GM19324 (cell line): ENCODE measurements at regions not wholly inside any gene's neighbourhood (a gene's known extent, or its start where the extent isn't known, plus 50 kb on each side); places are given as distances from the start of the nearest gene placed in this dataset.

Experiments used
- ATAC-seq: cut with Tn5 transposase; IDR thresholded peaks from one replicate; pipeline ENCODE4 v1.9.1; 2021; ENCODE audit warnings: mild to moderate bottlenecking, moderate library complexity; ENCODE audit not compliant: unreplicated experiment, low FRiP score

GRCh38 chr10:21330628-21331020 is 194.9 kb downstream of the SKIDA1 start:
- ATAC-seq = no peak

DNA sequence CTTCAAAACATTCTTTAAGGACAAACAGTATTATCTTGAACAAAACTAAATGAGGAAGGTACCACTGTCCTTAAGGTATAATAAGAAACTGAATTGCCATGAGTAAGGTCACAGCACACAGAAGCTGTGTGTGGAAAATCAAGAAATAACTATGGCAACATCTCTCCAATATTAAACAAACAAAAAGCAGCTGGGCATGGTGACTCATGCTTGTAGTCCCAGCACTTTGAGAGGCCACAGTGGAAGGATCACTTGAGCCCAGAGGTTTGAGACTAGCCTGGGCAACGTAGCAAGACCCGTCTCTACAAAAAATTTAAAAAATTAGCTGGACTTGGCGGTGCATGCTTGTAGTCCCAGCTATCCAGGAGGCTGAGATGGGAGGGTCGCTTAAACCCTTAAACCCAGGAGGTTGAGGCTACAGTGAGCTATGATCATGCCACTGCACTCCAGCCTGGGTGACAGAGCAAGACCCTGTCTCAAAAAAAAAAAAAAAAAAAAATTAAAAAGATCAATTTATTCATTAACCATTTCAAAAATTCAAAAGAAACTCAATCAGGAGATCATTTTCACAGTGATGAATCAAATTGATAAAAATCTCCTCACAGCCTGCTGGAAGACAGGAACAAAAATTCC is 195.4 kb downstream of the SKIDA1 start:
- no peak for ATAC-seq

- ATAC-seq = no peak
Measured at GRCh38 chr10:21327289-21327993, 198.0 kb downstream of the SKIDA1 start.

- ATAC-seq = no peak
Measured at GRCh38 chr10:21326594-21327288, 198.7 kb downstream of the SKIDA1 start.

GRCh38 chr10:21318540-21319167 is 206.8 kb downstream of the SKIDA1 start:
- no peak for ATAC-seq

- ATAC-seq = no peak
Measured at GRCh38 chr10:21317902-21318301, 207.6 kb downstream of the SKIDA1 start.

DNA sequence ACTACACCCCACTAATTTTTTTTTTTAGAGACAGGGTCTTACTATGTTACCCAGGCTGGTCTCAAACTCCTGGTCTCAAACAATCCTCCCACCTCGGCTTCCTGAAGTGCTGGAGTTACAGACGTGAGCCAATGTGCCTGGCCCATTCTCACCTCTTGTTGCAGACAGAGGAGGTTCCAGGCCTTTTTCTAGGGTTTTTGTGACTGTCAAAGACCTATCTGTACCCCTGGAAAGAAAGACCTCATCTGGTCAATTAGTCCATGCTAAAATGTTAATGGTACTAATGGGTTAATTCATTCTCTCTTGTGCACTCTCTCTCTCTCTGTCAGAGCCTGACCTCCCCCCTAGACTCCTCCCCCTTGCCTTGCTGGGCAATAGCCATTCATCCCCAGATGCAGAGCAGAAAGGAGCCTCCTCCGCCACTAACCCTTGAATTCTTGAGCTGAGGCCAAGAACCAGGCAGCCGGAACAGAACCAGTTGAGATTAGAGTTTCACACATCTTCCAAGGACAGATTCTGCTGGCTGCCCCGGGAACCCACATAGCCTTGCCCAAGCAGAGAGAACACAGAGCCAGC is 209.7 kb downstream of the SKIDA1 start:
- ATAC-seq = no peak

DNA sequence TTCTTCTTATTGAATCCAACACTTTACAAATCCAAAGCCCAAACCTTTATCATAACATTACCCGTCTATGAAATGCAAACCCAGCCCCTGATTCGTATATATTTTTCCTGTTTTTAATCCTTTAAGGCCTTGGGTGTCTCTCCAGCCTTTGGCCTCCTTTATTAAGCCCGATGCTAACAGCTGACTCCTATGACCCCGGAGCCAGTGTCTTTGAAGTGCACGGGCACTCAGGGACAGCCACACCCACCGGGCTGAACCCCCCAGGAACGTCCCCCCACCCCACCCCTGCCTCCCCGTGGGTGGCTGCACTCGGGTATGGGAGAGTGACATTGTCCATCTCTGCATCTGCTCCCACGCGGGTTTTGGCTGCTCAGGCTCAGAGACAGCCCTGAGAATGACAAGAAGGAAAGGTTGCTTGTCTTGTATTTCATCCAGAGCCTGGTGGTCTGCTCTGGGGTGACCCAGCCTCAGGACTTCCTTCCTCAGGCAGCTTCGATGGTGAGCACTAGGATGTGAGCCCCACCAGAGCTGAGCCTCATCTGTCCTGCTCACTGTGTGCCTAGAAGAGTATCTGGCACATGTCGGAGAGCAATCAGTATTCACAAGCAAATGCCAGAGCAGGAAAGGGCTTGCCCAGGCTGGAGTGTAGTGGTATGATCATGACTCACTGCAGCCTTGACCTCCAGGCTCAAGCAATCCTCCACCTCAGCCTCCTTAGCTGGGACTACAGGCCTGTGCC is 210.4 kb downstream of the SKIDA1 start:
- ATAC-seq = no peak

GRCh38 chr10:21314111-21314626 is 211.3 kb downstream of the SKIDA1 start:
- ATAC-seq = no peak

GRCh38 chr10:21313691-21314090 is 211.8 kb downstream of the SKIDA1 start:
- no peak for ATAC-seq

- no peak for ATAC-seq
Measured at GRCh38 chr10:21311426-21311825, 214.1 kb downstream of the SKIDA1 start.

- ATAC-seq = no peak
Measured at GRCh38 chr10:21309427-21309826, 216.1 kb downstream of the SKIDA1 start.

DNA sequence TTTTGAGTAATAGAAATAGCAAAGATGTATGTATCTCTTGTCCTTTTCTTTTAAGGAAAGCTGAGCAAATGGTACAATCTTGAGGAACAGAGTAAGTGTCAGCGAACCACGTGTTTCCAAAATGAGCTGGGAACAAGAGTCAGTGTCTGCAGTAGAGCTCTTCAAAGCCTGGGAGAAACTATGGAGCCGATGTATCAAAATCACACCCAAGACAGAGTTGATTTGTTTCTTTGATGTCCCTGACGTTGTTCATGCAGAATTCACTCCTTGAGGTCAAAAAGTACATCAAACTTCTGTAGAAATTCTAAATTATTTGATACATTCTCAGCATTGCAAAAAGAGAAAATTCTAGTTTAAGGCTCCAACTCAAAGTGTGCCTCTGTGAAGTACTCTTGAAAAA is 216.5 kb downstream of the SKIDA1 start:
- no peak for ATAC-seq

GRCh38 chr10:21308018-21308417 is 217.5 kb downstream of the SKIDA1 start:
- ATAC-seq = no peak

GRCh38 chr10:21304608-21305007 is 220.9 kb downstream of the SKIDA1 start:
- ATAC-seq = no peak

DNA sequence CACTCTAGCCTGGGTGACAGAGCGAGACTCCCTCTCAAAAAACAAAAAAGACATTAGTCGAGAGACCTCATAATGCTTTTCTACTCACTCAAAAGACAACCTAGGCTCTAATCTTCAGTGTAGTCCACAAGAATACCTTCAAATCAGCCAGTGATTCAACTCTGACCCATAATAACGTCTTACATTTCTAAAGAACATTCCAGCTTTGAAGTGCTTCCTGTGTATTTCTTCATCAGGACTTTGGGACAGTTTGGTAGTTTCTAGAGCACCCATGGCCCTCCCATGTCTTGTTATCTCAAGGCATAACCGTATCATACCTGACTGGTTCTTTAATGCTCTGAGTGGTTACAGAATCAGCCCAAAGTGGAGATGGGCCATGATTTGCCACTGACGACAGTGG is 221.3 kb downstream of the SKIDA1 start:
- no peak for ATAC-seq

DNA sequence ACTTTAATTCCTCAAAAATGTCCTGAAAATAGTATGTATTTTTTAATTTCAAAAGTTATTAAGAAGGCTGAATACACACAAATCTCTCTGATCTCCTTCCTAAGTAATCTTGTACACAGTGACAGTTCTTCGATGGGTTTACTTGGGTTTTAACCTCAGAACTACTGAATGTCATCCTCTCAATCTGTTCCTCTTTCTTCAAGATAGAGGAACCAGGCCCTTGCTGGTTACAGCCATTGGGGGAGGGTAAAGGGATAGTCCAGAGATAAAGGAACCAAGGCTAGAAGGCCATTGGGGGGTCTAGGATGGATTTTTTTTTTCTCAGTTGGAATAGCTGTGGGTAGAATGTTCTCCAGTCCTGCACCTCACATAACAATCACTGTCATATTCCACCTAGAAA is 224.9 kb downstream of the SKIDA1 start:
- ATAC-seq = no peak

- no peak for ATAC-seq
Measured at GRCh38 chr10:21299330-21299729, 226.2 kb downstream of the SKIDA1 start.

GRCh38 chr10:21298701-21299100 is 226.8 kb downstream of the SKIDA1 start:
- ATAC-seq = no peak
